ENCODE measurements at regions not wholly inside any gene's neighbourhood (a gene's known extent, or its start where the extent isn't known, plus 50 kb on each side); places are given as distances from the start of the nearest gene placed in this dataset.

DNA sequence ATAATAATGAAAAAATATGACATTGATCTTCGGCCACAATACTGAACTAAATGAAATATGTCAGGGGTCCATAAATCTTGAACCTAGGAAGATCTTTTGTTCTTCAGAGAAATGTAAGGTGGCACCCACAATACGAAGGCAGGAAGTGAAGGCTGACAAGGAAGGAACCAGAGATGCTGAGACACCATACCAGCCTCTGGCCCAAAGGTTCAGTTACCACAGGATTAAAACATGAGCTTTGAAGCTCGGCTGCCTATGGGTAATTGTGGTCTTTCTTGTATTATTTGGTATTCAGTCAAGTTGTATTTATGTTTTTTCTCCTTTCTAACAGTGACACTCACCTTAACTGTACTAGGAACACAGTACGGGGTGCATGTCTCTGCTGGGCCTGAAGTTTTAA lies 448.8 kb upstream of the SETBP1 start:
- Histone ChIP-seq H3K4me3 (ENCODE audit: low read depth, low read length) (no peak overlapping the region), H3K27ac (ENCODE audit: extremely low read depth, low read depth, low read length) (no peak overlapping the region), H3K9me3 (ENCODE audit: control insufficient read depth, insufficient read depth, low read depth, low read length) (no peaks in the 10 kb centered on the region), H3K4me1 (ENCODE audit: control insufficient read depth, insufficient read depth, low read length) (no peaks in the 10 kb centered on the region), H3K36me3 (ENCODE audit: control insufficient read depth in 2 of 2, insufficient read depth in 1 of 2, low read length in 2 of 2) (no peaks in the 10 kb centered on the region)
- POLR2A ChIA-PET: no interaction called here
- TF ChIP-seq ZNF654 (tag by site-specific recombination; IDR thresholded peaks at IDR 0.05; ENCODE audit: low read depth): no peak
- no peak for TF ChIP-seq ZNF423 (tag by site-specific recombination; IDR thresholded peaks at IDR 0.05)
- TF ChIP-seq ZFP69B (tag by site-specific recombination; IDR thresholded peaks at IDR 0.05): no peak
- TF ChIP-seq, protein P1, sequence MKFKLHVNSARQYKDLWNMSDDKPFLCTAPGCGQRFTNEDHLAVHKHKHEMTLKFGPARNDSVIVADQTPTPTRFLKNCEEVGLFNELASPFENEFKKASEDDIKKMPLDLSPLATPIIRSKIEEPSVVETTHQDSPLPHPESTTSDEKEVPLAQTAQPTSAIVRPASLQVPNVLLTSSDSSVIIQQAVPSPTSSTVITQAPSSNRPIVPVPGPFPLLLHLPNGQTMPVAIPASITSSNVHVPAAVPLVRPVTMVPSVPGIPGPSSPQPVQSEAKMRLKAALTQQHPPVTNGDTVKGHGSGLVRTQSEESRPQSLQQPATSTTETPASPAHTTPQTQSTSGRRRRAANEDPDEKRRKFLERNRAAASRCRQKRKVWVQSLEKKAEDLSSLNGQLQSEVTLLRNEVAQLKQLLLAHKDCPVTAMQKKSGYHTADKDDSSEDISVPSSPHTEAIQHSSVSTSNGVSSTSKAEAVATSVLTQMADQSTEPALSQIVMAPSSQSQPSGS (tag by site-specific recombination; IDR thresholded peaks at IDR 0.05; ENCODE audit: low read depth): no peak
- TF ChIP-seq ZNF560 (tag by site-specific recombination; IDR thresholded peaks at IDR 0.05; ENCODE audit: borderline replicate concordance): no peak
- TF ChIP-seq ZNF433 (tag by site-specific recombination; IDR thresholded peaks at IDR 0.05; ENCODE audit: low read depth): no peak
- TF ChIP-seq, protein P2, sequence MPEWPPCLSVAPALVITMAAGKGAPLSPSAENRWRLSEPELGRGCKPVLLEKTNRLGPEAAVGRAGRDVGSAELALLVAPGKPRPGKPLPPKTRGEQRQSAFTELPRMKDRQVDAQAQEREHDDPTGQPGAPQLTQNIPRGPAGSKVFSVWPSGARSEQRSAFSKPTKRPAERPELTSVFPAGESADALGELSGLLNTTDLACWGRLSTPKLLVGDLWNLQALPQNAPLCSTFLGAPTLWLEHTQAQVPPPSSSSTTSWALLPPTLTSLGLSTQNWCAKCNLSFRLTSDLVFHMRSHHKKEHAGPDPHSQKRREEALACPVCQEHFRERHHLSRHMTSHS (tag by site-specific recombination; IDR thresholded peaks at IDR 0.05): no peak
- no peak for TF ChIP-seq ZNF664 (tag by site-specific recombination; IDR thresholded peaks at IDR 0.05)
- TF ChIP-seq ZNF510 (tag by site-specific recombination; IDR thresholded peaks at IDR 0.05; ENCODE audit: insufficient replicate concordance): no peak
- no peak for TF ChIP-seq ZNF202 (tag by site-specific recombination; IDR thresholded peaks at IDR 0.05; ENCODE audit: borderline replicate concordance)
- no peak for TF ChIP-seq GLIS2 (tag by site-specific recombination; IDR thresholded peaks at IDR 0.05)
- TF ChIP-seq, protein P3, sequence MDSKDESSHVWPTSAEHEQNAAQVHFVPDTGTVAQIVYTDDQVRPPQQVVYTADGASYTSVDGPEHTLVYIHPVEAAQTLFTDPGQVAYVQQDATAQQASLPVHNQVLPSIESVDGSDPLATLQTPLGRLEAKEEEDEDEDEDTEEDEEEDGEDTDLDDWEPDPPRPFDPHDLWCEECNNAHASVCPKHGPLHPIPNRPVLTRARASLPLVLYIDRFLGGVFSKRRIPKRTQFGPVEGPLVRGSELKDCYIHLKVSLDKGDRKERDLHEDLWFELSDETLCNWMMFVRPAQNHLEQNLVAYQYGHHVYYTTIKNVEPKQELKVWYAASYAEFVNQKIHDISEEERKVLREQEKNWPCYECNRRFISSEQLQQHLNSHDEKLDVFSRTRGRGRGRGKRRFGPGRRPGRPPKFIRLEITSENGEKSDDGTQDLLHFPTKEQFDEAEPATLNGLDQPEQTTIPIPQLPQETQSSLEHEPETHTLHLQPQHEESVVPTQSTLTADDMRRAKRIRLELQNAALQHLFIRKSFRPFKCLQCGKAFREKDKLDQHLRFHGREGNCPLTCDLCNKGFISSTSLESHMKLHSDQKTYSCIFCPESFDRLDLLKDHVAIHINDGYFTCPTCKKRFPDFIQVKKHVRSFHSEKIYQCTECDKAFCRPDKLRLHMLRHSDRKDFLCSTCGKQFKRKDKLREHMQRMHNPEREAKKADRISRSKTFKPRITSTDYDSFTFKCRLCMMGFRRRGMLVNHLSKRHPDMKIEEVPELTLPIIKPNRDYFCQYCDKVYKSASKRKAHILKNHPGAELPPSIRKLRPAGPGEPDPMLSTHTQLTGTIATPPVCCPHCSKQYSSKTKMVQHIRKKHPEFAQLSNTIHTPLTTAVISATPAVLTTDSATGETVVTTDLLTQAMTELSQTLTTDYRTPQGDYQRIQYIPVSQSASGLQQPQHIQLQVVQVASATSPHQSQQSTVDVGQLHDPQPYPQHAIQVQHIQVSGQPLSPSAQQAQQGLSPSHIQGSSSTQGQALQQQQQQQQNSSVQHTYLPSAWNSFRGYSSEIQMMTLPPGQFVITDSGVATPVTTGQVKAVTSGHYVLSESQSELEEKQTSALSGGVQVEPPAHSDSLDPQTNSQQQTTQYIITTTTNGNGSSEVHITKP (tag by site-specific recombination; IDR thresholded peaks at IDR 0.05): no peak
- no peak for TF ChIP-seq ZNF785 (tag by site-specific recombination; IDR thresholded peaks at IDR 0.05)
- TF ChIP-seq, protein P4, sequence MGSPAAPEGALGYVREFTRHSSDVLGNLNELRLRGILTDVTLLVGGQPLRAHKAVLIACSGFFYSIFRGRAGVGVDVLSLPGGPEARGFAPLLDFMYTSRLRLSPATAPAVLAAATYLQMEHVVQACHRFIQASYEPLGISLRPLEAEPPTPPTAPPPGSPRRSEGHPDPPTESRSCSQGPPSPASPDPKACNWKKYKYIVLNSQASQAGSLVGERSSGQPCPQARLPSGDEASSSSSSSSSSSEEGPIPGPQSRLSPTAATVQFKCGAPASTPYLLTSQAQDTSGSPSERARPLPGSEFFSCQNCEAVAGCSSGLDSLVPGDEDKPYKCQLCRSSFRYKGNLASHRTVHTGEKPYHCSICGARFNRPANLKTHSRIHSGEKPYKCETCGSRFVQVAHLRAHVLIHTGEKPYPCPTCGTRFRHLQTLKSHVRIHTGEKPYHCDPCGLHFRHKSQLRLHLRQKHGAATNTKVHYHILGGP (tag by site-specific recombination; IDR thresholded peaks at IDR 0.05): no peak
- TF ChIP-seq, protein P5, sequence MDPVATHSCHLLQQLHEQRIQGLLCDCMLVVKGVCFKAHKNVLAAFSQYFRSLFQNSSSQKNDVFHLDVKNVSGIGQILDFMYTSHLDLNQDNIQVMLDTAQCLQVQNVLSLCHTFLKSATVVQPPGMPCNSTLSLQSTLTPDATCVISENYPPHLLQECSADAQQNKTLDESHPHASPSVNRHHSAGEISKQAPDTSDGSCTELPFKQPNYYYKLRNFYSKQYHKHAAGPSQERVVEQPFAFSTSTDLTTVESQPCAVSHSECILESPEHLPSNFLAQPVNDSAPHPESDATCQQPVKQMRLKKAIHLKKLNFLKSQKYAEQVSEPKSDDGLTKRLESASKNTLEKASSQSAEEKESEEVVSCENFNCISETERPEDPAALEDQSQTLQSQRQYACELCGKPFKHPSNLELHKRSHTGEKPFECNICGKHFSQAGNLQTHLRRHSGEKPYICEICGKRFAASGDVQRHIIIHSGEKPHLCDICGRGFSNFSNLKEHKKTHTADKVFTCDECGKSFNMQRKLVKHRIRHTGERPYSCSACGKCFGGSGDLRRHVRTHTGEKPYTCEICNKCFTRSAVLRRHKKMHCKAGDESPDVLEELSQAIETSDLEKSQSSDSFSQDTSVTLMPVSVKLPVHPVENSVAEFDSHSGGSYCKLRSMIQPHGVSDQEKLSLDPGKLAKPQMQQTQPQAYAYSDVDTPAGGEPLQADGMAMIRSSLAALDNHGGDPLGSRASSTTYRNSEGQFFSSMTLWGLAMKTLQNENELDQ (tag by site-specific recombination; IDR thresholded peaks at IDR 0.05; ENCODE audit: low read depth): no peak
- TF ChIP-seq ZNF596 (tag by site-specific recombination; IDR thresholded peaks at IDR 0.05): no peak
- TF ChIP-seq, protein P6, sequence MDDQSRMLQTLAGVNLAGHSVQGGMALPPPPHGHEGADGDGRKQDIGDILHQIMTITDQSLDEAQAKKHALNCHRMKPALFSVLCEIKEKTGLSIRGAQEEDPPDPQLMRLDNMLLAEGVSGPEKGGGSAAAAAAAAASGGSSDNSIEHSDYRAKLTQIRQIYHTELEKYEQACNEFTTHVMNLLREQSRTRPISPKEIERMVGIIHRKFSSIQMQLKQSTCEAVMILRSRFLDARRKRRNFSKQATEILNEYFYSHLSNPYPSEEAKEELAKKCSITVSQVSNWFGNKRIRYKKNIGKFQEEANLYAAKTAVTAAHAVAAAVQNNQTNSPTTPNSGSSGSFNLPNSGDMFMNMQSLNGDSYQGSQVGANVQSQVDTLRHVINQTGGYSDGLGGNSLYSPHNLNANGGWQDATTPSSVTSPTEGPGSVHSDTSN (CRISPR knock-in tag; IDR thresholded peaks at IDR 0.05): no peak
- TF ChIP-seq, protein P7, sequence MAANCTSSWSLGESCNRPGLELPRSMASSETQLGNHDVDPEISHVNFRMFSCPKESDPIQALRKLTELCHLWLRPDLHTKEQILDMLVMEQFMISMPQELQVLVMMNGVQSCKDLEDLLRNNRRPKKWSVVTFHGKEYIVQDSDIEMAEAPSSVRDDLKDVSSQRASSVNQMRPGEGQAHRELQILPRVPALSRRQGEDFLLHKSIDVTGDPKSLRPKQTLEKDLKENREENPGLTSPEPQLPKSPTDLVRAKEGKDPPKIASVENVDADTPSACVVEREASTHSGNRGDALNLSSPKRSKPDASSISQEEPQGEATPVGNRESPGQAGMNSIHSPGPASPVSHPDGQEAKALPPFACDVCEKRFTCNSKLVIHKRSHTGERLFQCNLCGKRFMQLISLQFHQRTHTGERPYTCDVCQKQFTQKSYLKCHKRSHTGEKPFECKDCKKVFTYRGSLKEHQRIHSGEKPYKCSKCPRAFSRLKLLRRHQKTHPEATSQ (tag by site-specific recombination; IDR thresholded peaks at IDR 0.05): no peak
- TF ChIP-seq ZFP3 (tag by site-specific recombination; IDR thresholded peaks at IDR 0.05; ENCODE audit: low read depth): no peak
- CTCF ChIA-PET: interaction anchor here (0.6 kb wide), 1 partner anchor 761 kb away, joined by 3 read pairs; no protein-coding TSS in a partner anchor

All from HEK293 (cell line).